ENCODE measurements at regions not wholly inside any gene's neighbourhood (a gene's known extent, or its start where the extent isn't known, plus 50 kb on each side); places are given as distances from the start of the nearest gene placed in this dataset.

DNA sequence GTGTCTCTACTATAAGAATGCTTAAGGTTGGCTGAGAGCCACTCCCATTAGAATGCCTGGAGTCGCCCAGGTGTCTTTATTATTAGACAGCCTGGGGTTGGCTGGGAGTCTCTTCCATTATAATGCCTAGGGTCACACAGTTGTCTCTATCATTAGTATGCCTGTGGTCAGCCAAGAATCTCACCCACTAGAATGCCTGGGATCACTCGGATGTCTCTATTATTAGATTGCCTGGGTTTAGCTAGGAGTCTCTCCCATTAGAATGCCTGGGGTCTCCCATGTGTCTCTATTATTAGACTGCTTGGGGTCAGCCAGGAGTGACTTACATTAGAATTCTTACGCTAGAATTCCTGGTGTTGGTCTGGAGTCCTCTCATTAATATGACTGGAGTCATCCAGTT is 2255.3 kb downstream of the TP53TG3F start:
- TF ChIP-seq POLR2A (IDR thresholded peaks at IDR 0.05; ENCODE audit: extremely low read depth, insufficient read length), result no peak
- TF ChIP-seq MAX (IDR thresholded peaks at IDR 0.05; ENCODE audit: low read depth, low read length), result no peak
- TF ChIP-seq, protein P1, sequence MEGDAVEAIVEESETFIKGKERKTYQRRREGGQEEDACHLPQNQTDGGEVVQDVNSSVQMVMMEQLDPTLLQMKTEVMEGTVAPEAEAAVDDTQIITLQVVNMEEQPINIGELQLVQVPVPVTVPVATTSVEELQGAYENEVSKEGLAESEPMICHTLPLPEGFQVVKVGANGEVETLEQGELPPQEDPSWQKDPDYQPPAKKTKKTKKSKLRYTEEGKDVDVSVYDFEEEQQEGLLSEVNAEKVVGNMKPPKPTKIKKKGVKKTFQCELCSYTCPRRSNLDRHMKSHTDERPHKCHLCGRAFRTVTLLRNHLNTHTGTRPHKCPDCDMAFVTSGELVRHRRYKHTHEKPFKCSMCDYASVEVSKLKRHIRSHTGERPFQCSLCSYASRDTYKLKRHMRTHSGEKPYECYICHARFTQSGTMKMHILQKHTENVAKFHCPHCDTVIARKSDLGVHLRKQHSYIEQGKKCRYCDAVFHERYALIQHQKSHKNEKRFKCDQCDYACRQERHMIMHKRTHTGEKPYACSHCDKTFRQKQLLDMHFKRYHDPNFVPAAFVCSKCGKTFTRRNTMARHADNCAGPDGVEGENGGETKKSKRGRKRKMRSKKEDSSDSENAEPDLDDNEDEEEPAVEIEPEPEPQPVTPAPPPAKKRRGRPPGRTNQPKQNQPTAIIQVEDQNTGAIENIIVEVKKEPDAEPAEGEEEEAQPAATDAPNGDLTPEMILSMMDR (IDR thresholded peaks at IDR 0.05; ENCODE audit: low read depth, low read length), result no peak
- no peak for TF ChIP-seq MYC (IDR thresholded peaks at IDR 0.05; ENCODE audit: low read depth, low read length)
- DNase-seq (ENCODE audit: low read depth), result no peak
- no peak overlapping the region for H3K4me3 ChIP-seq (ENCODE audit: low read depth, low read length)

DNA sequence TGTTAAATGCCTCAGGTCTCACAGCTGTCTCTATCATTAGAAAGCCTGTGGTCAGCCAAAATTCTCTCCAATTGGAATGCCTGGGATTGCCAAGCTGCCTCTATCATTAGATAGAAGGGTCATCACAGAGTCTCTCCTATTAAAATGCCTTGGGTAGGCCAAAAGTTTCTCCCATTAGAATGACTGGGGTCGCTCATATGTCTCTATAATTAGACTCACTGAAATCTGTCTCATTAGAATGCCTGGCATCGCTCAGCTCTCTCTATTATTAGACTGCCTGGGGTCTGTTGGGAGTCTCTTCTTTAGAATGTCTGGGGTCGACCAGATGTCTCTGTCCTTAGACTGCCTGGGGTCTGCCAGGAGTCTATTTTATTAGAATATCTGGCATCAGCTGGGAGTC is 2265.1 kb downstream of the TP53TG3F start:
- TF ChIP-seq MYC (IDR thresholded peaks at IDR 0.05; ENCODE audit: low read depth, low read length), result no peak
- TF ChIP-seq, protein P1 (IDR thresholded peaks at IDR 0.05; ENCODE audit: low read depth, low read length), result no peak
- no peak for TF ChIP-seq MAX (IDR thresholded peaks at IDR 0.05; ENCODE audit: low read depth, low read length)
- no peak for TF ChIP-seq POLR2A (IDR thresholded peaks at IDR 0.05; ENCODE audit: extremely low read depth, insufficient read length)
- no peak for DNase-seq (ENCODE audit: low read depth)
- no peak overlapping the region for H3K4me3 ChIP-seq (ENCODE audit: low read depth, low read length)

- H3K4me3 ChIP-seq (ENCODE audit: low read depth, low read length), result no peak overlapping the region
- no peak for DNase-seq (ENCODE audit: low read depth)
- no peak for TF ChIP-seq MYC (IDR thresholded peaks at IDR 0.05; ENCODE audit: low read depth, low read length)
- no peak for TF ChIP-seq MAX (IDR thresholded peaks at IDR 0.05; ENCODE audit: low read depth, low read length)
- no peak for TF ChIP-seq POLR2A (IDR thresholded peaks at IDR 0.05; ENCODE audit: extremely low read depth, insufficient read length)
- TF ChIP-seq, protein P1 (IDR thresholded peaks at IDR 0.05; ENCODE audit: low read depth, low read length), result no peak
Observed at GRCh38 chr16:35725949-35726348, 2266.5 kb downstream of the TP53TG3F start.

GRCh38 chr16:35730251-35730650 is 2270.8 kb downstream of the TP53TG3F start:
- no peak for DNase-seq (ENCODE audit: low read depth)
- H3K4me3 ChIP-seq (ENCODE audit: low read depth, low read length), result no peak overlapping the region
- no peak for TF ChIP-seq MYC (IDR thresholded peaks at IDR 0.05; ENCODE audit: low read depth, low read length)
- TF ChIP-seq, protein P1 (IDR thresholded peaks at IDR 0.05; ENCODE audit: low read depth, low read length), result no peak
- no peak for TF ChIP-seq POLR2A (IDR thresholded peaks at IDR 0.05; ENCODE audit: extremely low read depth, insufficient read length)
- TF ChIP-seq MAX (IDR thresholded peaks at IDR 0.05; ENCODE audit: low read depth, low read length), result no peak

DNA sequence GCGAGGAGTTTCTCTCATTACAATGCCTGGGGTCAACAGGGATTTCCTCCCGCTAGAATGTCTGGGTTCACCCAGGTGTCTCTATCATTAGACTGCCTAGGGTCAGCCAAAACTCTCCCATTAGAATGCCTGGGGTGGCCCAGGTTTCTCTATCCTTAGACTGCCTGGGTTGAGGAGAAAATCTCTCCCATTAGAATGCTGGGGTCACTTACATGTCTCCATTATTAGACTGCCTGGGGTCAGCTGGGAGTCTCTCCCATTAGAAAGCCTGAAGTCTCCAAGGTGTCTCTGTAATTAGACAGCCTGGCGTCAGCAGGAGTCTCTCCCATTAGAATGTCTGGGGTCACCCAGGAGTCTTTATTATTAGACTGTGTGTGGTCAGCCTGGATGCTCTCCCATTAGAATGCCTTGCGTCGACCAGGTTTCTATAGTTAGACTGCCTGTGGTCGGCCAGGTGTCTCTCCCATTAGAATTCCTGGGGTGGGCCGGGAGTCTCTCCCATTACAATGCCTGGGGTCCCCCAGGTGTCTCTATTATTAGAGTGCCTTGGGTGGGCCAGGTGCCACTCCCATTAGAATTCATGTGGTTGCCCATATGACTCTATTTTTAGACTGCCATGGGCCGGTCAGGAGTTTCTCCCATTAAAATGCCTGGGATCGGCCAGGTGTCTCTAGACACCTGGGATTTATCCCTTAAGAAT is 2272.1 kb downstream of the TP53TG3F start:
- no peak for DNase-seq (ENCODE audit: low read depth)
- TF ChIP-seq MAX (IDR thresholded peaks at IDR 0.05; ENCODE audit: low read depth, low read length) (no peak), POLR2A (IDR thresholded peaks at IDR 0.05; ENCODE audit: extremely low read depth, insufficient read length) (no peak), MYC (IDR thresholded peaks at IDR 0.05; ENCODE audit: low read depth, low read length) (no peak)
- TF ChIP-seq, protein P1 (IDR thresholded peaks at IDR 0.05; ENCODE audit: low read depth, low read length), result no peak
- H3K4me3 ChIP-seq (ENCODE audit: low read depth, low read length), result no peak overlapping the region

Measured in NB4 (cell line).